ENCODE measurements at regions not wholly inside any gene's neighbourhood (a gene's known extent, or its start where the extent isn't known, plus 50 kb on each side); places are given as distances from the start of the nearest gene placed in this dataset.

DNA sequence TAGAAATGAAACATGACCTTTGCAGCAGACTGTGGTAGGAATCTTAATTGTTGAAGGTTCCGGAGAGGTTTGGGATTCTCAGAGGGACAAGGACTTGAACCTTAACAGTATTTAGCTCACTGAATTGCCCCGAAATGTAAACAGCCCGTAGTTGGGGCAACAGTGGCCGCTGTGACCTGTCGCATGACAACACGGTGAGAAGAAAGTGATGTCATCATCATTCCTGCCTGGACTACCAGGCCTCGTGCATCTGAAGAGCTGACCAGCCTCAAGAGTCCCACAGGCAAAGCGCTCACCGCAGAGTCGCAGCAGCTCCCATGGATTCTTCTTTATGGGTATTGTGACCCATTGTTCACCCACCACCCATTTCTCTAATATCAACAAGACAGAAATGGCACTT lies 250.6 kb downstream of the KLF6 start:
- TF ChIP-seq, protein P1, sequence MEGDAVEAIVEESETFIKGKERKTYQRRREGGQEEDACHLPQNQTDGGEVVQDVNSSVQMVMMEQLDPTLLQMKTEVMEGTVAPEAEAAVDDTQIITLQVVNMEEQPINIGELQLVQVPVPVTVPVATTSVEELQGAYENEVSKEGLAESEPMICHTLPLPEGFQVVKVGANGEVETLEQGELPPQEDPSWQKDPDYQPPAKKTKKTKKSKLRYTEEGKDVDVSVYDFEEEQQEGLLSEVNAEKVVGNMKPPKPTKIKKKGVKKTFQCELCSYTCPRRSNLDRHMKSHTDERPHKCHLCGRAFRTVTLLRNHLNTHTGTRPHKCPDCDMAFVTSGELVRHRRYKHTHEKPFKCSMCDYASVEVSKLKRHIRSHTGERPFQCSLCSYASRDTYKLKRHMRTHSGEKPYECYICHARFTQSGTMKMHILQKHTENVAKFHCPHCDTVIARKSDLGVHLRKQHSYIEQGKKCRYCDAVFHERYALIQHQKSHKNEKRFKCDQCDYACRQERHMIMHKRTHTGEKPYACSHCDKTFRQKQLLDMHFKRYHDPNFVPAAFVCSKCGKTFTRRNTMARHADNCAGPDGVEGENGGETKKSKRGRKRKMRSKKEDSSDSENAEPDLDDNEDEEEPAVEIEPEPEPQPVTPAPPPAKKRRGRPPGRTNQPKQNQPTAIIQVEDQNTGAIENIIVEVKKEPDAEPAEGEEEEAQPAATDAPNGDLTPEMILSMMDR (conservative IDR thresholded peaks at IDR 0.05; ENCODE audit: low read depth, low read length) = no peak
- no peak for TF ChIP-seq EZH2phosphoT487 (IDR thresholded peaks at IDR 0.05; ENCODE audit: borderline replicate concordance, low read length)

Data from PC-3 (cell line).